Keratinocyte (primary cell): ENCODE measurements at regions not wholly inside any gene's neighbourhood (a gene's known extent, or its start where the extent isn't known, plus 50 kb on each side); places are given as distances from the start of the nearest gene placed in this dataset.

Experiments used
- DNase-seq: peaks from one replicate; pipeline ENCODE4 v3.0.0-alpha.2; 2011; ENCODE audit warnings: low read depth, missing footprints, low spot score
- FAIRE-seq: peaks from 2 replicates; lab custom pipeline; 2011; peaks lifted over from hg19 to GRCh38; lab: Jason Lieb, UNC
- H2AFZ ChIP-seq: 2 replicates; pipeline ENCODE4 v1.6.0; 2012; ENCODE audit warnings: low read length, control low read depth, inconsistent platforms; ENCODE audit not compliant: control insufficient read depth
- H3K27ac ChIP-seq: 2 replicates; pipeline ENCODE4 v1.5.1; 2011; ENCODE audit warnings: low read length; ENCODE audit not compliant: control insufficient read depth, insufficient read depth
- H3K27me3 ChIP-seq: 3 replicates; pipeline ENCODE4 v1.6.0; 2011; ENCODE audit warnings: low read length; ENCODE audit not compliant: control insufficient read depth, insufficient read depth; ENCODE audit errors: extremely low read depth
- H3K36me3 ChIP-seq, 2 experiments: 2 replicates in 1 of 2; 3 replicates in 1 of 2; pipeline ENCODE4 v1.5.1; 2011; ENCODE audit warnings: low read length in 2 of 2, mild to moderate bottlenecking in 1 of 2; ENCODE audit not compliant: control insufficient read depth in 2 of 2, insufficient read depth in 2 of 2; ENCODE audit errors: extremely low read depth in 1 of 2
- H3K4me1 ChIP-seq: 3 replicates; pipeline ENCODE4 v1.5.1; 2011; ENCODE audit warnings: low read length; ENCODE audit not compliant: control insufficient read depth, insufficient read depth; ENCODE audit errors: extremely low read depth
- H3K4me2 ChIP-seq: 3 replicates; pipeline ENCODE4 v1.6.0; 2011; ENCODE audit warnings: low read depth, low read length; ENCODE audit not compliant: control insufficient read depth, insufficient read depth; ENCODE audit errors: extremely low read depth
- H3K4me3 ChIP-seq, 3 experiments: fragments of 200-600 bp in 1 of 3; sonication (generic) in 1 of 3; 2 replicates in 2 of 3; 3 replicates in 1 of 3; pipeline ENCODE4 v1.5.1; 2011 to 2016; ENCODE audit warnings: low read length in 3 of 3, mild to moderate bottlenecking in 3 of 3, control low read depth in 2 of 3, inconsistent platforms in 1 of 3, low read depth in 1 of 3, mixed read lengths in 1 of 3, mixed run types in 1 of 3, moderate library complexity in 1 of 3; ENCODE audit not compliant: control insufficient read depth in 2 of 3, insufficient read depth in 2 of 3; ENCODE audit errors: extremely low read depth in 1 of 3
- H3K79me2 ChIP-seq: 2 replicates; pipeline ENCODE4 v1.6.0; 2012; ENCODE audit warnings: low read length; ENCODE audit not compliant: control insufficient read depth, insufficient read depth
- H3K9ac ChIP-seq: 3 replicates; pipeline ENCODE4 v1.6.0; 2011; ENCODE audit warnings: low read length; ENCODE audit not compliant: control insufficient read depth, insufficient read depth; ENCODE audit errors: extremely low read depth
- H3K9me1 ChIP-seq: 3 replicates; pipeline ENCODE4 v1.6.0; 2011; ENCODE audit warnings: low read length; ENCODE audit not compliant: control insufficient read depth, insufficient read depth; ENCODE audit errors: extremely low read depth
- H3K9me3 ChIP-seq: 2 replicates; pipeline ENCODE4 v1.5.1; 2012; ENCODE audit warnings: low read depth, low read length; ENCODE audit not compliant: control insufficient read depth
- H4K20me1 ChIP-seq: 3 replicates; pipeline ENCODE4 v1.6.0; 2011; ENCODE audit warnings: low read length; ENCODE audit not compliant: control insufficient read depth, insufficient read depth; ENCODE audit errors: extremely low read depth
- EZH2 ChIP-seq: IDR thresholded peaks from one replicate; pipeline ENCODE4 v1.6.1; 2012; ENCODE audit warnings: inconsistent platforms, mild to moderate bottlenecking, low read length, moderate library complexity
- dilution Hi-C: fragments of 300-500 bp; cut with MboI; formaldehyde crosslinking; loops from one replicate; pipeline ENCODE4 v1.7.0; 2020; ENCODE audit warnings: low sequenced_read_pairs; ENCODE audit not compliant: extremely low pct_ligation_motif_present
- TF ChIP-seq, protein P1 (sequence below), 3 experiments: IDR thresholded peaks in 1 of 3; conservative IDR thresholded peaks in 1 of 3; optimal IDR thresholded peaks in 1 of 3; 2 replicates in 2 of 3; 3 replicates in 1 of 3; pipeline versions ENCODE3 to v1.5.1; 2011; ENCODE audit warnings: low read length in 3 of 3, mild to moderate bottlenecking in 3 of 3, moderate library complexity in 2 of 3, control low read depth in 1 of 3, inconsistent platforms in 1 of 3; ENCODE audit not compliant: insufficient read depth in 2 of 3; ENCODE audit errors: extremely low read depth in 1 of 3

DNA sequence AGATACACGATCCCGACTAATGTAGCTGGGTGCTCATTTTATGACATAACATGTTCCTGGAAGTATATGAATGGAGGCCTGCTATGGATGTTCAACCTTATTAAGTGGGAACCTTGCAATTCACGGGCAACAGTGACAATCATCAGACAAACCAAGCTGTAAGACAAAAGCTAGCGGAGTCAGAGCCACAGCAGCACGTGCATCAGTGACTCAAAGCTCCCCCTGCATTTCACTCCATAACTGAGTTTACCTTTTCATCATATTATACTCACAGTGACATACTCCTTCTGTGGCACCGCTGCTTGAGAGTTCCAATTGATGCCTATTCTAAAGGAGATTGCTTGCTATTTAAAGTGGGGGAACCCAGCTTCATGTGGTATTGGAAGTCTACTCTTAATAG lies 176.0 kb upstream of the PITRM1 start:
- H3K9me3 ChIP-seq = no peaks in the 10 kb centered on the region
- H3K27ac ChIP-seq = no peak overlapping the region
- dilution Hi-C loops = no loop called here
- H3K9ac ChIP-seq = no peak overlapping the region
- no peak for FAIRE-seq
- H4K20me1 ChIP-seq = no peaks in the 10 kb centered on the region
- peaks cover 11% of the 10 kb centered on the region for H3K27me3 ChIP-seq
- no peak for DNase-seq
- no peak overlapping the region for H2AFZ ChIP-seq
- H3K36me3 ChIP-seq = no peaks in the 10 kb centered on the region
- H3K4me3 ChIP-seq = no peak overlapping the region
- H3K4me2 ChIP-seq = no peak overlapping the region
- TF ChIP-seq, protein P1, sequence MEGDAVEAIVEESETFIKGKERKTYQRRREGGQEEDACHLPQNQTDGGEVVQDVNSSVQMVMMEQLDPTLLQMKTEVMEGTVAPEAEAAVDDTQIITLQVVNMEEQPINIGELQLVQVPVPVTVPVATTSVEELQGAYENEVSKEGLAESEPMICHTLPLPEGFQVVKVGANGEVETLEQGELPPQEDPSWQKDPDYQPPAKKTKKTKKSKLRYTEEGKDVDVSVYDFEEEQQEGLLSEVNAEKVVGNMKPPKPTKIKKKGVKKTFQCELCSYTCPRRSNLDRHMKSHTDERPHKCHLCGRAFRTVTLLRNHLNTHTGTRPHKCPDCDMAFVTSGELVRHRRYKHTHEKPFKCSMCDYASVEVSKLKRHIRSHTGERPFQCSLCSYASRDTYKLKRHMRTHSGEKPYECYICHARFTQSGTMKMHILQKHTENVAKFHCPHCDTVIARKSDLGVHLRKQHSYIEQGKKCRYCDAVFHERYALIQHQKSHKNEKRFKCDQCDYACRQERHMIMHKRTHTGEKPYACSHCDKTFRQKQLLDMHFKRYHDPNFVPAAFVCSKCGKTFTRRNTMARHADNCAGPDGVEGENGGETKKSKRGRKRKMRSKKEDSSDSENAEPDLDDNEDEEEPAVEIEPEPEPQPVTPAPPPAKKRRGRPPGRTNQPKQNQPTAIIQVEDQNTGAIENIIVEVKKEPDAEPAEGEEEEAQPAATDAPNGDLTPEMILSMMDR (optimal IDR thresholded peaks at IDR 0.05 in 1 of 3, IDR thresholded peaks at IDR 0.05 in 1 of 3, conservative IDR thresholded peaks at IDR 0.05 in 1 of 3; ENCODE audit: extremely low read depth in 1 of 3, insufficient read depth in 2 of 3, low read length in 3 of 3) = no peak
- no peak for TF ChIP-seq EZH2
- H3K4me1 ChIP-seq = no peaks in the 10 kb centered on the region
- no peaks in the 10 kb centered on the region for H3K79me2 ChIP-seq
- no peaks in the 10 kb centered on the region for H3K9me1 ChIP-seq

DNA sequence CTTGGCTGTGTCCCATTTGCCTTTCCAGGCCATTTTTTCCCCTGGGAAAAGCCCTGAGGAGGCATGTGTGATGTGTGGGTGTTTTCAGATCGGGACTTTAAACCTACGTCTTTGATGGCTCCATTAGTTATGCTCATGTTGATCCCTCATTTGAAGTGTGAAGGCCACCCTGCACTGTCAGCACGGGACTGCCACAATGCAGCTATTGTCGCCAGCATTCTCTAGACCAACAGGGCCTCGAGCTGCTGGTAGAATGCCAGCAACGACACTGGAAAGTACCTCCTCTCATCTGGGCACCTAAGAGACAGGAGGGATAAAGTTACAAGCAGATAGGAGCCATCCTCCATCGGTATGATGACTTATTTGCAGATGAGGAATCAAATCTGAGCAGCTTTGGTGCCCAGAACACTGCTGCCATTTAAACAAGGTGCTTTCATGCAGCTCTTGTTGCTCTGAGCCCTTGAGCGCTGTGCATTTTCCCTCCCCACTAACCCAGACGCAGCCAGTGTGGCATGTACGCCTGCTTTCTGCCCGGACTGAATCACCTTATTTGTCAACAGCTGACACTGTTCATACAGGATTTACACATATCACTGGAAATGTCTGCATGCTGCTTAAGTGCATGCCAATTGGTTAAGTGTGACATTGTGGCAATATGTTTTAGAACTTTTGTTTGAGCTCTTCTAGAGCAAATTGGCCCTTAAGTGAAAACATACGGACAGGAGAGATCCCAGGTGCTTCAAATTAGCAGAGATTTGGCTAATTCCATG lies 175.0 kb upstream of the PITRM1 start:
- no peak overlapping the region for H3K4me2 ChIP-seq
- H3K27ac ChIP-seq = no peak overlapping the region
- no peak overlapping the region for H3K9ac ChIP-seq
- peaks cover 11% of the 10 kb centered on the region for H3K27me3 ChIP-seq
- no peaks in the 10 kb centered on the region for H3K9me3 ChIP-seq
- H3K4me1 ChIP-seq = no peaks in the 10 kb centered on the region
- H3K36me3 ChIP-seq = no peaks in the 10 kb centered on the region
- no peak for FAIRE-seq
- no peaks in the 10 kb centered on the region for H4K20me1 ChIP-seq
- TF ChIP-seq EZH2 = no peak
- TF ChIP-seq, protein P1 (optimal IDR thresholded peaks at IDR 0.05 in 1 of 3, IDR thresholded peaks at IDR 0.05 in 1 of 3, conservative IDR thresholded peaks at IDR 0.05 in 1 of 3; ENCODE audit: extremely low read depth in 1 of 3, insufficient read depth in 2 of 3, low read length in 3 of 3) = no peak
- H2AFZ ChIP-seq = no peak overlapping the region
- dilution Hi-C loops = no loop called here
- no peak overlapping the region for H3K4me3 ChIP-seq
- DNase-seq = no peak
- no peaks in the 10 kb centered on the region for H3K79me2 ChIP-seq
- H3K9me1 ChIP-seq = no peaks in the 10 kb centered on the region
